Calu3 (cell line): ENCODE measurements at regions not wholly inside any gene's neighbourhood (a gene's known extent, or its start where the extent isn't known, plus 50 kb on each side); places are given as distances from the start of the nearest gene placed in this dataset.

Source experiments
- BruUV-seq: library from RNA; stranded (reverse); fragments of 400-500 nt; replicated peaks from 2 replicates; lab custom pipeline; 2021; lab: Mats Ljungman, UMichigan
- CTCF ChIA-PET: fragments of 300-600 bp; sonication (Branson Sonifier 250); formaldehyde crosslinking; loops from one replicate; lab custom pipeline; 2022; ENCODE audit warnings: antibody characterized with exemption; lab: Charles Lee
- DNase-seq: peaks from one replicate; pipeline ENCODE4 v3.0.0; 2022
- H3K27ac Mint-ChIP-seq: one replicate; pipeline ENCODE4 v1.8.0; 2022; ENCODE audit warnings: mixed read lengths; ENCODE audit not compliant: unreplicated experiment
- H3K27me3 Mint-ChIP-seq: one replicate; pipeline ENCODE4 v1.8.0; 2022; ENCODE audit warnings: mixed read lengths; ENCODE audit not compliant: unreplicated experiment
- H3K36me3 Mint-ChIP-seq: one replicate; pipeline ENCODE4 v1.8.0; 2022; ENCODE audit warnings: mild to moderate bottlenecking, moderate library complexity, mixed read lengths; ENCODE audit not compliant: insufficient read depth, unreplicated experiment
- H3K4me1 Mint-ChIP-seq: one replicate; pipeline ENCODE4 v1.8.0; 2022; ENCODE audit warnings: mild to moderate bottlenecking, low read depth, mixed read lengths; ENCODE audit not compliant: unreplicated experiment
- H3K4me3 Mint-ChIP-seq: one replicate; pipeline ENCODE4 v1.8.0; 2022; ENCODE audit warnings: mild to moderate bottlenecking, low read depth, moderate library complexity, mixed read lengths; ENCODE audit not compliant: unreplicated experiment
- H3K9me3 Mint-ChIP-seq: one replicate; pipeline ENCODE4 v1.8.0; 2022; ENCODE audit warnings: low read depth, mixed read lengths; ENCODE audit not compliant: unreplicated experiment
- CTCF ChIP-seq: fragments of 200-600 bp; IDR thresholded peaks from one replicate; pipeline ENCODE4 v1.8.0; 2022; ENCODE audit warnings: antibody characterized with exemption; ENCODE audit not compliant: unreplicated experiment
- intact Hi-C: fragments of 100-400 bp; cut with micrococcal nuclease; formaldehyde crosslinking; loops from one replicate; pipeline ENCODE4 v1.10.0; 2022; ENCODE audit not compliant: unreplicated experiment

- no TSS peak for BruUV-seq
- no peak overlapping the region for H3K27ac Mint-ChIP-seq
- CTCF ChIA-PET, result no interaction called here
Observed at GRCh38 chr4:45716093-45716492, 407.8 kb downstream of the GABRG1 start.

DNA sequence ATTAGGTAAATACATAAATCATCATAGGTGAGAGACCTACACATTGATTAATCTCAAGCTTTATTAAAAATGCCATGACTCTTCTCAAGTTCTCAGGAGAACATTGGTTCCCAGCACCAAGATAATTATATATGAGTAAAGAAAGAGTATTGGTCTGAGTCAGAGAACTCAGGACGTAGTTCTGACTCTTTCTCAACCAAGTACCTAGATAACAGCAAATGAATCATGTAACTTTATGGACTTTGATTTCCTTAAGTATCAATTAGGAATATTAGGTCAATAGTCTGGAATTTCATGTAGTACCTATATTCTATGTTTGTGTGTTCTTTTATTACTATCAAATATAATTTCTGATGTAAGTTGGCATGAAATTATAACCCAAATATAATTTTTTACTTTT lies 409.9 kb downstream of the GABRG1 start:
- H3K4me1 Mint-ChIP-seq, result no peaks in the 10 kb centered on the region
- TF ChIP-seq CTCF, result no peak
- H3K27ac Mint-ChIP-seq, result no peak overlapping the region
- no peaks in the 10 kb centered on the region for H3K27me3 Mint-ChIP-seq
- no peak for DNase-seq
- no TSS peak for BruUV-seq
- H3K36me3 Mint-ChIP-seq, result no peaks in the 10 kb centered on the region
- peaks cover 11% of the 10 kb centered on the region for H3K9me3 Mint-ChIP-seq
- CTCF ChIA-PET, result no interaction called here
- H3K4me3 Mint-ChIP-seq, result no peak overlapping the region
- intact Hi-C loops, result no loop called here

More at GRCh38 chr4:45716093-45716492, 407.8 kb downstream of the GABRG1 start:
- Mint-ChIP-seq H3K4me3 (no peak overlapping the region), H3K9me3 (peaks cover 11% of the 10 kb centered on the region), H3K36me3 (no peaks in the 10 kb centered on the region), H3K27me3 (no peaks in the 10 kb centered on the region), H3K4me1 (no peaks in the 10 kb centered on the region)
- intact Hi-C loops, result no loop called here
- TF ChIP-seq CTCF, result no peak
- no peak for DNase-seq

GRCh38 chr4:45701621-45702020 lies 422.2 kb downstream of the GABRG1 start:
- intact Hi-C loops, result no loop called here
- H3K4me3 Mint-ChIP-seq, result no peak overlapping the region
- no peaks in the 10 kb centered on the region for H3K27me3 Mint-ChIP-seq
- H3K9me3 Mint-ChIP-seq, result peaks cover 3% of the 10 kb centered on the region
- no peak overlapping the region for H3K27ac Mint-ChIP-seq
- DNase-seq, result no peak
- H3K36me3 Mint-ChIP-seq, result no peaks in the 10 kb centered on the region
- CTCF ChIA-PET, result no interaction called here
- no peak for TF ChIP-seq CTCF
- H3K4me1 Mint-ChIP-seq, result no peaks in the 10 kb centered on the region
- BruUV-seq, result no TSS peak

DNA sequence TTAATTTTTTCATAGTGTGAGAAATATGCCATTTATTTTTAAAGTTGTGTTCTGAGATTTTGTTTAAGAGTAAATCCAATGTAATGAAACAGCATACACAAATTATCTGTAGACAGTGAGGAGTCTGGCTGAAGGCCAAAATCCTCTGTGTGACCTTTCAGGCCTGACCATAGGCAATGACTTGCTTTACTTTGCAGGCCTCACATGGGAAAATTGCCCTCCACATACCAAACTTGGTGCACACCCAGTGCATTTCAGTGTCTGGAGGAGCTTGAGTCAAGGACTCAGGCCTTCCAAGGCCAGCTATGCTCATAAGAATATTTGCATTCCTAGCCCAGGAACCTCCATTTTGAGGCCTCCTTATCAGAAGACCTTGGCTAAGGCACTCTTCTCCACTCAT lies 430.1 kb downstream of the GABRG1 start:
- BruUV-seq, result no TSS peak
- TF ChIP-seq CTCF, result no peak
- intact Hi-C loops, result no loop called here
- DNase-seq, result peak; percentile 0
- no peak overlapping the region for H3K27ac Mint-ChIP-seq
- H3K4me3 Mint-ChIP-seq, result no peak overlapping the region
- peaks cover 4% of the 10 kb centered on the region for H3K9me3 Mint-ChIP-seq
- no peaks in the 10 kb centered on the region for H3K27me3 Mint-ChIP-seq
- H3K36me3 Mint-ChIP-seq, result no peaks in the 10 kb centered on the region
- CTCF ChIA-PET, result no interaction called here
- H3K4me1 Mint-ChIP-seq, result no peaks in the 10 kb centered on the region
